GM12874 (cell line): ENCODE measurements at regions not wholly inside any gene's neighbourhood (a gene's known extent, or its start where the extent isn't known, plus 50 kb on each side); places are given as distances from the start of the nearest gene placed in this dataset.

ENCODE experiments used
- CTCF ChIP-seq: IDR thresholded peaks from 2 replicates; pipeline ENCODE4 v1.5.1; 2011; ENCODE audit warnings: low read depth, mild to moderate bottlenecking, control low read depth, low read length, moderate library complexity; ENCODE audit not compliant: insufficient read depth

- no peak for TF ChIP-seq CTCF
These were observed 265.2 kb downstream of the CD83 start for GRCh38 chr6:14382678-14383236.

DNA sequence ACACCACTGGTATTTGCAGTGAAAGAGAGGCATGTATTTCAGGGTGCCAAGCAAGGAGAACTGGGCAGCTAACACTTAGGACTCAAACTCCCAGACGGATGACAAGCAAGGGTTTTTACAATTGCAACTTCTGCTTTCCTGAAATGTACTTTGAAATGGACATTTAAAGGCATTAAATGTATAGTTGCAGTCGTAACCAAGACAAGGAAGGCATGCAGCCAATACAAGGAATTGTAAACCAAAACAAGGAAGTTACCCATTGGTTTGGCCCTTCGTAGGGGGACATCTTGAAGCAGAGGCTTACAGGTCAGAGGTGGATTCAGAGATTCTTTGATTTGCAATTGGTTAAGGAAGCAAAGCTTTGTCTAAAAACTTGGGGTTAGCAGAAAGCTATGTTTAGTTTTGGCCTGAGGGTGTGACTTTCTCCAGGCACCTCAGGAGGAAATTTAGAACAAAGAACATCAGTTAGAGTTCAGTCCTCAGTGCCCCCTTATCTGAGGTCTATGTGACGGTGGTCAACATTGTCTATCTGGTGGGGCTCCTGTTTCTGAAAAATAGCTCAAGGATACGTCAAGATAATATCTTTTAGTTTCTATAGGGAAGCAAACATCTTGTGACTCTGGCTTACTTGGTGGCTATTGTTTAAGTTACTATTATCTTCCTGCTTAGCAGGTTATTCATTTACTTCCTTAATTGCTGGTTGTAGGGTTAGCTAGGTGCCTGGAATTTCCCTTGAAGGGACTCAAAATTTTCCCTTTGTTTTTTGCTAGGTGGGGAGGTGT lies 266.0 kb downstream of the CD83 start:
- no peak for TF ChIP-seq CTCF

DNA sequence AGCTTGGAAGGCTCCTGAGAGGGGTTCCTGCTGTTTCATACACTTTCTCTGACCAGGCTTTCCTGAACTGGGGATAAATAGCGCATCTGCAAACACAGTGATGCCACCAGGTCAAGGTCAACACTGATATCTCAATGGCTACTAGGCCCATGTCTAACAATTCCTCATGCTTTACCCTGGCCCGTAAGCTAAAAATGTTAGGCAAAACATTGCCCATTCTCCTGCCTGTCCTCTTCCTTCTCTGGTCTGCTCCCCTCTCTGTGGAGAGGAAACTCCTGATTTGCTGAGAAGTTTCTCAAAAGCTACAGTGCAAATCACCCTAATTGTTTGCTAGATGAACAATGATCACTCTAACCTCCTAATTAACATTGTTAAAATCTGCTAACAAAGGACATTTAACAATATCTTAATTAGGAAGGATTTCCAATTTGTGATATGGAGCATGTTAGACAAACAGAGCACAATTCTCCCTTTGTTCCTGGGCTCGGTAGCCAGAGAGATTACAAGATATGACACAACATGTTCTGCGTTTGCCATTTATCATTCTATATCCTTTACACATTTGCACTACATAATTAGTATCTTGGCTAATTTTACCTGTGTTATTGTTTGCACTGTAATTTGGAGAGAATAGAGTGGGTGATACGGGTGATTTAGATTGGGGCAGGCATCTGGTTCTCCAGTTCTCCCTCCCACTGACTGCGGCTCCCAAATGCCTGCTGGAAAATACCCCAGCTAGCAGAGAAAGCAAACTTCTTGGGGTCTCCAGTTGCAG lies 266.8 kb downstream of the CD83 start:
- TF ChIP-seq CTCF, result no peak

GRCh38 chr6:14386263-14386662 lies 268.7 kb downstream of the CD83 start:
- TF ChIP-seq CTCF, result no peak

GRCh38 chr6:14386668-14387067 lies 269.1 kb downstream of the CD83 start:
- no peak for TF ChIP-seq CTCF

DNA sequence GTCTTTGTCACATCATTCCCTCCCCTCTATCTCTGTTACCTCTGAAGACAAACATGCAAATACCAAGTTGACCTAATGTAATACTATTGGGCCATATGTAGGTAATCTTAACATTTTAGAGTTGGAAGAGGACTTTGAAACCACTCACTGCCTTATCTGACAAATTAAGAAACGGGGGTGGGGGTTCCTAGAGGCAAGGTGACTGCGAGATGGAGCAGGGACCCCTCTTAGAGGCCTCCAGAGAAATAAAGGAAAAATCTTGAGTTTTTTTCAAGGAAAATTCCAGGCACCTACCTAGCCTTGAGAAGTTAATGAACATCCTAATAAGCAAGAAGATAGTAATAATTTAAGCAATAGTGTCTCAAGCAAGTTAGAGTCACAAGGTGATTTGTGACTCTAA lies 270.8 kb downstream of the CD83 start:
- TF ChIP-seq CTCF, result no peak

DNA sequence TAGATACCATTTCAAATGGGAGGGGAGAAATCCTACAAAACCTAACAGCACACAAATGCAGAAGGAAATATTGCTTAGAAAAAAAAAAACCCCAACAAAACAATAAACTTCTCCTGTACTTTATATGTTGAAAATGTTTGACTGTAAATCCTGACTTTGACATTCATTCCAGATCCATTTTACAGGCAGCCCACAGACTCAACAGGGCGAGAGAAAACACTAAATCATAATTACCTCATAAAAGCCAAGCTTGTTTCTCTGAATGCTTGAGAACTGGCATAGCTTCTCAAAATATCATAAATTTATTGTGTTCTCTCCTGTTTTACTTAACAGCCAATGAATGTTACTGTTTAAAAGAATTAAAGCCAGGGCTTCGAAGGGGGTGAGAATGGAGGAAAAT lies 273.2 kb downstream of the CD83 start:
- no peak for TF ChIP-seq CTCF
